Lower lobe of right lung (tissue), 2 donors: ENCODE measurements at regions not wholly inside any gene's neighbourhood (a gene's known extent, or its start where the extent isn't known, plus 50 kb on each side); places are given as distances from the start of the nearest gene placed in this dataset.
"Not testable (repeated sequence)": the region's sequence is repeated elsewhere in the genome, so short reads cannot be mapped to it uniquely, and the experiment has no call there.

Experiments used
- ATAC-seq, 2 donors: fragments of 200-7000 bp; cut with Tn5 transposase; one replicate each; pipeline ENCODE4 v1.9.1; 2020 to 2022; ENCODE audit warnings: mild to moderate bottlenecking in 2 of 2, moderate library complexity in 2 of 2
- DNase-seq: peaks from one replicate; pipeline ENCODE4 v3.0.0-alpha.2; 2020
- H3K27ac ChIP-seq: fragments of 200-600 bp; one replicate; pipeline ENCODE4 v1.8.0; 2022
- H3K27me3 ChIP-seq: fragments of 200-600 bp; one replicate; pipeline ENCODE4 v1.8.0; 2022; ENCODE audit warnings: low read depth
- H3K36me3 ChIP-seq: fragments of 200-600 bp; one replicate; pipeline ENCODE4 v1.8.0; 2022; ENCODE audit warnings: mild to moderate bottlenecking
- H3K4me1 ChIP-seq: fragments of 200-600 bp; one replicate; pipeline ENCODE4 v1.8.0; 2022
- H3K4me3 ChIP-seq: fragments of 200-600 bp; one replicate; pipeline ENCODE4 v1.8.0; 2022; ENCODE audit warnings: mild to moderate bottlenecking
- H3K9me3 ChIP-seq: fragments of 200-600 bp; one replicate; pipeline ENCODE4 v1.8.0; 2022
- intact Hi-C: fragments of 100-400 bp; cut with DNase I; formaldehyde crosslinking; loops from one replicate; pipeline ENCODE4 v1.11.0; 2022
- TF ChIP-seq, protein P1 (sequence below): fragments of 200-600 bp; IDR thresholded peaks from one replicate; pipeline ENCODE4 v1.8.0; 2022; ENCODE audit warnings: antibody characterized with exemption, mild to moderate bottlenecking
- donor health status: DM: no; HTN: yes; CAD: no; lungs with severe emphysema.

GRCh38 chr13:79847882-79848592 is 367.1 kb downstream of the NDFIP2 start:
- Histone ChIP-seq H3K4me3 (no peak overlapping the region), H3K27ac (no peak overlapping the region), H3K9me3 (no peaks in the 10 kb centered on the region), H3K36me3 (no peaks in the 10 kb centered on the region), H3K4me1 (no peaks in the 10 kb centered on the region), H3K27me3 (no peaks in the 10 kb centered on the region)
- TF ChIP-seq, protein P1, sequence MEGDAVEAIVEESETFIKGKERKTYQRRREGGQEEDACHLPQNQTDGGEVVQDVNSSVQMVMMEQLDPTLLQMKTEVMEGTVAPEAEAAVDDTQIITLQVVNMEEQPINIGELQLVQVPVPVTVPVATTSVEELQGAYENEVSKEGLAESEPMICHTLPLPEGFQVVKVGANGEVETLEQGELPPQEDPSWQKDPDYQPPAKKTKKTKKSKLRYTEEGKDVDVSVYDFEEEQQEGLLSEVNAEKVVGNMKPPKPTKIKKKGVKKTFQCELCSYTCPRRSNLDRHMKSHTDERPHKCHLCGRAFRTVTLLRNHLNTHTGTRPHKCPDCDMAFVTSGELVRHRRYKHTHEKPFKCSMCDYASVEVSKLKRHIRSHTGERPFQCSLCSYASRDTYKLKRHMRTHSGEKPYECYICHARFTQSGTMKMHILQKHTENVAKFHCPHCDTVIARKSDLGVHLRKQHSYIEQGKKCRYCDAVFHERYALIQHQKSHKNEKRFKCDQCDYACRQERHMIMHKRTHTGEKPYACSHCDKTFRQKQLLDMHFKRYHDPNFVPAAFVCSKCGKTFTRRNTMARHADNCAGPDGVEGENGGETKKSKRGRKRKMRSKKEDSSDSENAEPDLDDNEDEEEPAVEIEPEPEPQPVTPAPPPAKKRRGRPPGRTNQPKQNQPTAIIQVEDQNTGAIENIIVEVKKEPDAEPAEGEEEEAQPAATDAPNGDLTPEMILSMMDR: no peak
- no peak for DNase-seq
- intact Hi-C loops: no loop called here
- ATAC-seq: no peak

GRCh38 chr13:79846386-79846785 is 365.4 kb downstream of the NDFIP2 start:
- no peak overlapping the region for H3K27ac ChIP-seq
- H3K4me1 ChIP-seq: no peaks in the 10 kb centered on the region
- no peaks in the 10 kb centered on the region for H3K27me3 ChIP-seq
- no peaks in the 10 kb centered on the region for H3K9me3 ChIP-seq
- no peak for ATAC-seq
- DNase-seq: no peak
- H3K36me3 ChIP-seq: no peaks in the 10 kb centered on the region
- TF ChIP-seq, protein P1: no peak
- intact Hi-C loops: no loop called here
- H3K4me3 ChIP-seq: no peak overlapping the region

DNA sequence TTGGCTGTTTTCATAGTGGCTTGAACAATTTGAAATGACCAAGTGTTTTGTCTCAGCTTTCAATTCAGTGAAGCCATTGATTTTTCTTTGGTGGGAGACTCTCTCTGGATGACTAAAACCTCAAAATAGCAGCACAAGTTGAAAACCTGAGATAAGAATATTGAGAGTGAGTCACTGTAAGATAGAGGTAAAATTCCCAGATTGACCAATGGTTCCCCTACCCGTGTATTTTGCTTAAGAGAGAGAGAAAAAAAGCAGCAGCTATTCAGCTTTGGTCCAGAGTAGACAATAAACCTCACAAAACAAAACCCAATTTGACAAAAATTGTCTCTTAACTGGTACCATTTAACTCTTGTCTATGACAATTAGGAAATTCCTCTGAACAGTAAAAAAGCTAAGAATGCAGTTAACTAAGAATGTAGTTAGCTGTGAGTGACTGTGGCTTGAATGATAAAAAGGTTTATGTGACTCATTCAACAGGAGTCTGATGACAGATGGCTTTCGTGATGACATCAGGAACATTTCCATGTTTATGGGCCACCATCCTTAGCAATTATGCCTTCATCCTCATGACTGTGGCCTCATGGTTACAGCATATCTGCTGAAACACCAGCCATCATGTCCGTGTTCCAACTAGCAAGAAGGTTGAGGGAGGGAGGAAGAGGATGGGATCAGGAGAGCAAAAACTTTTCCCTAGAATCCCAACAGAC is 356.9 kb downstream of the NDFIP2 start:
- intact Hi-C loops: no loop called here
- Histone ChIP-seq H3K27ac (no peak overlapping the region), H3K9me3 (no peaks in the 10 kb centered on the region), H3K4me3 (no peak overlapping the region), H3K36me3 (no peaks in the 10 kb centered on the region), H3K4me1 (no peaks in the 10 kb centered on the region), H3K27me3 (no peaks in the 10 kb centered on the region)
- ATAC-seq (no peak), DNase-seq (no peak)
- TF ChIP-seq, protein P1: no peak

DNA sequence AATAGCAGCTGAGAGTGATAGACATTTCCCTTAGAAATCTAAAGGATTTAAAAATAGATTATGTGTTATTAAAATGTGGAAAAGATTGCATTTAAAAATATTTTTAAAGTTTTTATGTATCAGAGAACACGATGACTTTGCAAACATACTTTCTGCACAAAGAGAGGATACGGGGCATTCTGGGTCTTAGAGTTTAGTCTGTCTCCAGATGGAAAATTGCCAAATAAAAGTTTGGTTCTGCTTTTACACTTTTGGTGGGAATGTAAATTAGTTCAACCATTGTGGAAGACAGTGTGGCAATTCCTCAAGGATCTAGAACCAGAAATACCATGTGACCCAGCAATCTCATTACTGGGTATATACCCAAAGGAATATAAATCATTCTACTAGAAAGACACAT is 355.2 kb downstream of the NDFIP2 start:
- H3K27ac ChIP-seq, H3K27me3 ChIP-seq, H3K36me3 ChIP-seq, H3K4me1 ChIP-seq, ATAC-seq, H3K4me3 ChIP-seq, DNase-seq, H3K9me3 ChIP-seq, intact Hi-C loops: not testable (repeated sequence)

GRCh38 chr13:79834876-79835275 is 353.9 kb downstream of the NDFIP2 start:
- ATAC-seq (no peak), DNase-seq (no peak)
- no peaks in the 10 kb centered on the region for H3K9me3 ChIP-seq
- no peaks in the 10 kb centered on the region for H3K4me1 ChIP-seq
- TF ChIP-seq, protein P1: no peak
- no peak overlapping the region for H3K4me3 ChIP-seq
- no peaks in the 10 kb centered on the region for H3K36me3 ChIP-seq
- no peak overlapping the region for H3K27ac ChIP-seq
- intact Hi-C loops: no loop called here
- H3K27me3 ChIP-seq: no peaks in the 10 kb centered on the region

DNA sequence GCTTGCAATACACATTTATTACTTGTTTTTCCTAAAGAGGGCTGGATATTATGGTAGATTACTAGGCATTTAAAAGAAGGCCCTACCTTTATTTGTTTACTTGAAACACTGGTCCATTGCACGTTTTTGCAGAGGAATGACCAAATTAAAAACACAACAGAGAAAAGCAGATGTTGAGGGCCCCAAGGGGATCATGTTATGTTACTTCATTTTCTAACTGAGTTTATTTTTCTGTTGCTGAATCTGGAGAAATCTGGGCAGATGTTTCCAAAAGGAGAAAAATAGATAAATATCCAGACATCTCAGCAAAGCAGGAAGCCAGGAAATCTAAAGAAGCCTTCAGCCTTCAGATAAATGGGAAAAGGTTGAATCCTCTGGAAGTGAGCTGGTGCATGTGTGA is 353.0 kb downstream of the NDFIP2 start:
- intact Hi-C loops: no loop called here
- TF ChIP-seq, protein P1: no peak
- Histone ChIP-seq H3K9me3 (no peaks in the 10 kb centered on the region), H3K4me1 (no peaks in the 10 kb centered on the region), H3K27ac (no peak overlapping the region), H3K36me3 (no peaks in the 10 kb centered on the region), H3K27me3 (no peaks in the 10 kb centered on the region), H3K4me3 (no peak overlapping the region)
- ATAC-seq (no peak), DNase-seq (no peak)
